Glutamatergic neuron (in vitro differentiated cells): ENCODE measurements at regions not wholly inside any gene's neighbourhood (a gene's known extent, or its start where the extent isn't known, plus 50 kb on each side); places are given as distances from the start of the nearest gene placed in this dataset.

Source experiments
- DNase-seq: peaks from one replicate; pipeline ENCODE4 v3.0.0; 2022
- H3K27ac Mint-ChIP-seq: one replicate; pipeline ENCODE4 v1.8.0; 2020; ENCODE audit warnings: mild to moderate bottlenecking, mixed read lengths, inconsistent platforms; ENCODE audit not compliant: unreplicated experiment
- H3K27me3 Mint-ChIP-seq: one replicate; pipeline ENCODE4 v1.8.0; 2020; ENCODE audit warnings: mild to moderate bottlenecking, moderate library complexity, mixed read lengths, inconsistent platforms; ENCODE audit not compliant: unreplicated experiment
- H3K36me3 Mint-ChIP-seq: one replicate; pipeline ENCODE4 v1.8.0; 2020; ENCODE audit warnings: mild to moderate bottlenecking, mixed read lengths, inconsistent platforms; ENCODE audit not compliant: unreplicated experiment
- H3K4me1 Mint-ChIP-seq: one replicate; pipeline ENCODE4 v1.8.0; 2020; ENCODE audit warnings: mild to moderate bottlenecking, low read depth, mixed read lengths, inconsistent platforms; ENCODE audit not compliant: unreplicated experiment
- H3K4me3 Mint-ChIP-seq: one replicate; pipeline ENCODE4 v1.8.0; 2020; ENCODE audit warnings: mild to moderate bottlenecking, mixed read lengths, inconsistent platforms; ENCODE audit not compliant: unreplicated experiment
- H3K9me3 Mint-ChIP-seq: one replicate; pipeline ENCODE4 v1.8.0; 2020; ENCODE audit warnings: mild to moderate bottlenecking, moderate library complexity, mixed read lengths, inconsistent platforms; ENCODE audit not compliant: unreplicated experiment
- CTCF ChIP-seq: fragments of 200-600 bp; sonication (generic); IDR thresholded peaks from one replicate; pipeline ENCODE4 v1.5.0; 2021; ENCODE audit not compliant: partially characterized antibody, unreplicated experiment

GRCh38 chr3:88816445-88816844 is 291.0 kb upstream of the EPHA3 start:
- TF ChIP-seq CTCF, result no peak
- Mint-ChIP-seq H3K27me3 (no peaks in the 10 kb centered on the region), H3K27ac (no peak overlapping the region), H3K9me3 (no peaks in the 10 kb centered on the region), H3K4me1 (no peaks in the 10 kb centered on the region), H3K36me3 (no peaks in the 10 kb centered on the region), H3K4me3 (no peak overlapping the region)
- DNase-seq, result no peak

DNA sequence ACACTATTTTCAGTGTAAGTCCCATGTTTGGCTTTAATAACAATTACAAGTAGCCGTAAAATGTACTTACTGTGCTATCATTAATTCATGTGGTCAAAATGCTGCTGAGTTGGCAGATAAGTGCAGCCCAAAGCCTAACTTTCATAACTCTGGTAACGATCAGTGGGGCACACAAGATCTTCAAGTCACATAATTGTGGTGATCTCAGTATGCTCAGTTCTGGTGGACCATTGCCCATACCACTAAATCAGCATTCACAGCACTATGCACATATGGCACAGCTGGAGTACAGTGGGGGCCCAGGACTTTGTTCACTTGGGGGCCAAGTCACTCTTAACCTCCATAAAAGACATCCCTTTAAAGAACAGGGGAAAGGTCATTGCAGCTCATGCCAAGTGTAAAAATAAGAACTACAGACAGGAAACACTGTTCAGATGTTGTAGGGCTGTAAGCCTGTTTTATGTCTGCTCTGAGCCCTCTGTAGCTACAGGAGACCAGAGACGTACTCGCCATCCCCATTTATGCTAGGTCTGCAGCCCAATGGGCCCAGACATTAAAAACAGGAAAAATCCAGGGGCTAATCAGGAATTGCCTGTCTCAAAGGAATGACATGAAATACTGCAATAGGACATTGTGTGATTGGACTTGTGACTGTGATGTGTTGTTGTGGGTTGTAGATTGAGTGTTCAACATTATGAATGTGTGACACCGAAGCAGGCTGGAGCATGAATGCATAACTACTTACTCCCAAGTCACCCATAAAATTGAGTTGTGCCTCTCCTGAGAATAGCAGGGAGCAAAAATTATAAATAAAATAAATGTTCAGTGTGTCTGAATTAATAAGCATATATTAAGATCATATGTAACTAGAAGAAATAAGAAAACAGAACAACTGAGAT is 282.5 kb upstream of the EPHA3 start:
- DNase-seq, result no peak
- no peaks in the 10 kb centered on the region for H3K27me3 Mint-ChIP-seq

GRCh38 chr3:88828466-88828865 is 279.0 kb upstream of the EPHA3 start:
- Mint-ChIP-seq H3K9me3 (no peaks in the 10 kb centered on the region), H3K4me1 (no peaks in the 10 kb centered on the region), H3K27ac (no peak overlapping the region), H3K4me3 (no peak overlapping the region), H3K27me3 (peaks cover 2% of the 10 kb centered on the region), H3K36me3 (no peaks in the 10 kb centered on the region)
- no peak for TF ChIP-seq CTCF
- no peak for DNase-seq

More for the DNA sequence above, 282.5 kb upstream of the EPHA3 start:
- no peaks in the 10 kb centered on the region for H3K9me3 Mint-ChIP-seq
- H3K27ac Mint-ChIP-seq, result no peak overlapping the region
- H3K4me3 Mint-ChIP-seq, result no peak overlapping the region
- no peak for TF ChIP-seq CTCF
- H3K4me1 Mint-ChIP-seq, result peaks cover 2% of the 10 kb centered on the region
- H3K36me3 Mint-ChIP-seq, result no peaks in the 10 kb centered on the region

GRCh38 chr3:88852606-88853005 is 254.8 kb upstream of the EPHA3 start:
- H3K4me1 Mint-ChIP-seq, result no peaks in the 10 kb centered on the region
- no peak for TF ChIP-seq CTCF
- H3K27ac Mint-ChIP-seq, result no peak overlapping the region
- H3K27me3 Mint-ChIP-seq, result no peaks in the 10 kb centered on the region
- no peaks in the 10 kb centered on the region for H3K36me3 Mint-ChIP-seq
- H3K4me3 Mint-ChIP-seq, result no peak overlapping the region
- H3K9me3 Mint-ChIP-seq, result peaks cover 1% of the 10 kb centered on the region
- no peak for DNase-seq

GRCh38 chr3:88863196-88863595 is 244.2 kb upstream of the EPHA3 start:
- H3K4me1 Mint-ChIP-seq, result no peaks in the 10 kb centered on the region
- H3K9me3 Mint-ChIP-seq, result no peaks in the 10 kb centered on the region
- DNase-seq, result no peak
- H3K4me3 Mint-ChIP-seq, result no peak overlapping the region
- H3K27ac Mint-ChIP-seq, result no peak overlapping the region
- TF ChIP-seq CTCF, result no peak
- H3K36me3 Mint-ChIP-seq, result no peaks in the 10 kb centered on the region
- H3K27me3 Mint-ChIP-seq, result no peaks in the 10 kb centered on the region
